ENCODE measurements at regions not wholly inside any gene's neighbourhood (a gene's known extent, or its start where the extent isn't known, plus 50 kb on each side); places are given as distances from the start of the nearest gene placed in this dataset.

- no peak for TF ChIP-seq REST (IDR thresholded peaks at IDR 0.05)
- TF ChIP-seq CTCF (IDR thresholded peaks at IDR 0.05; ENCODE audit: low read depth, low read length, missing input control), result no peak
- no peak for TF ChIP-seq SP1 (IDR thresholded peaks at IDR 0.05)
- TF ChIP-seq GABPA (IDR thresholded peaks at IDR 0.05 in 1 of 2, conservative IDR thresholded peaks at IDR 0.05 in 1 of 2), result no peak
- TF ChIP-seq JUND (IDR thresholded peaks at IDR 0.05), result no peak
- no peak for TF ChIP-seq MAX (IDR thresholded peaks at IDR 0.05)
- TF ChIP-seq TAF1 (conservative IDR thresholded peaks at IDR 0.05), result no peak
- no peak for TF ChIP-seq RAD21 (IDR thresholded peaks at IDR 0.05)
- TF ChIP-seq ATF3 (IDR thresholded peaks at IDR 0.05), result no peak
- no peak for TF ChIP-seq HNF4G (IDR thresholded peaks at IDR 0.05)
- no peak for TF ChIP-seq RXRA (IDR thresholded peaks at IDR 0.05)
These were observed 590.5 kb upstream of the CT83 start for GRCh38 chrX:117053260-117053659.
